K562 (cell line): ENCODE measurements at regions not wholly inside any gene's neighbourhood (a gene's known extent, or its start where the extent isn't known, plus 50 kb on each side); places are given as distances from the start of the nearest gene placed in this dataset.

Experiments used
- ARNT ChIP-seq, 2 experiments: fragments of 450-650 bp; IDR thresholded peaks; 2 replicates each; pipeline ENCODE4 v1.6.1; 2016; ENCODE audit warnings: mild to moderate bottlenecking in 1 of 2
- CBX3 ChIP-seq, 2 experiments: IDR thresholded peaks; 1 replicate in 1 of 2; 2 replicates in 1 of 2; pipeline ENCODE4 v1.6.1; 2012; ENCODE audit warnings: inconsistent platforms in 2 of 2, low read length in 2 of 2, borderline replicate concordance in 1 of 2, control low read depth in 1 of 2
- POLR2AphosphoS2 ChIP-seq: IDR thresholded peaks from 2 replicates; pipeline ENCODE4 v1.6.1; 2012; ENCODE audit warnings: low read length, improper control_type of control experiment
- RNF2 ChIP-seq: sonication (generic); IDR thresholded peaks from 2 replicates; pipeline ENCODE4 v1.6.1; 2016
- TF ChIP-seq, protein P1 (sequence below): sonication (generic); formaldehyde crosslinking; IDR thresholded peaks from 2 replicates; pipeline ENCODE4 v1.8.1; 2022; ENCODE audit warnings: missing genetic modification reagents

DNA sequence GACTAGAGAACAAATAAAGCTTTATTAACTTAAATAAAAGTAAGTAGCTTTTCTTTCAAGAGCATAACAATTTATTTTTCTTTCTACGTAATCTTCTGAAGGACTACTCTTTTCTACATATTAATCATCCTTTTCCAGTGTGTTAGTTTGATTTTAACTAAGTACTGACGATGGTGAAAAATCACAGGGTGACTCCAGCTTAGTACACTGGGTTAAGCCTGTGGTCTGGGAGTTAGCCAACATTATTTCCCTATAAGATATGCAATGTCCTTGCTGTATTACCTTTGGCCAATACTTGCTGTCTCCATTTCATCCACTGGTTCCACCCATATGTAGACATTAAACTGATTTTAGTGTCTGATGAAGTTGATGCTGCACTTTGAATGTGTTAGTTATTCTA, 508.6 kb upstream of the SUCLG2 start:
- TF ChIP-seq RNF2 (no peak), CBX3 (IDR thresholded peaks at IDR 0.05; ENCODE audit: borderline replicate concordance in 1 of 2, low read length in 2 of 2) (no peak), ARNT (IDR thresholded peaks at IDR 0.05) (no peak), POLR2AphosphoS2 (no peak)
- TF ChIP-seq, protein P1, sequence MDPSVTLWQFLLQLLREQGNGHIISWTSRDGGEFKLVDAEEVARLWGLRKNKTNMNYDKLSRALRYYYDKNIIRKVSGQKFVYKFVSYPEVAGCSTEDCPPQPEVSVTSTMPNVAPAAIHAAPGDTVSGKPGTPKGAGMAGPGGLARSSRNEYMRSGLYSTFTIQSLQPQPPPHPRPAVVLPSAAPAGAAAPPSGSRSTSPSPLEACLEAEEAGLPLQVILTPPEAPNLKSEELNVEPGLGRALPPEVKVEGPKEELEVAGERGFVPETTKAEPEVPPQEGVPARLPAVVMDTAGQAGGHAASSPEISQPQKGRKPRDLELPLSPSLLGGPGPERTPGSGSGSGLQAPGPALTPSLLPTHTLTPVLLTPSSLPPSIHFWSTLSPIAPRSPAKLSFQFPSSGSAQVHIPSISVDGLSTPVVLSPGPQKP (CRISPR knock-in tag): no peak
